Stimulated activated CD4-positive, alpha-beta T cell treated with anti-CD3 and anti-CD28 coated beads, Interleukin-15, amount 100 ng/mL, for 24 hours (primary cell): ENCODE measurements at regions not wholly inside any gene's neighbourhood (a gene's known extent, or its start where the extent isn't known, plus 50 kb on each side); places are given as distances from the start of the nearest gene placed in this dataset.
"Not testable (repeated sequence)": the region's sequence is repeated elsewhere in the genome, so short reads cannot be mapped to it uniquely, and the experiment has no call there.

Experiments
- DNase-seq: peaks from one replicate; pipeline ENCODE4 v3.0.0-alpha.2; 2020

DNA sequence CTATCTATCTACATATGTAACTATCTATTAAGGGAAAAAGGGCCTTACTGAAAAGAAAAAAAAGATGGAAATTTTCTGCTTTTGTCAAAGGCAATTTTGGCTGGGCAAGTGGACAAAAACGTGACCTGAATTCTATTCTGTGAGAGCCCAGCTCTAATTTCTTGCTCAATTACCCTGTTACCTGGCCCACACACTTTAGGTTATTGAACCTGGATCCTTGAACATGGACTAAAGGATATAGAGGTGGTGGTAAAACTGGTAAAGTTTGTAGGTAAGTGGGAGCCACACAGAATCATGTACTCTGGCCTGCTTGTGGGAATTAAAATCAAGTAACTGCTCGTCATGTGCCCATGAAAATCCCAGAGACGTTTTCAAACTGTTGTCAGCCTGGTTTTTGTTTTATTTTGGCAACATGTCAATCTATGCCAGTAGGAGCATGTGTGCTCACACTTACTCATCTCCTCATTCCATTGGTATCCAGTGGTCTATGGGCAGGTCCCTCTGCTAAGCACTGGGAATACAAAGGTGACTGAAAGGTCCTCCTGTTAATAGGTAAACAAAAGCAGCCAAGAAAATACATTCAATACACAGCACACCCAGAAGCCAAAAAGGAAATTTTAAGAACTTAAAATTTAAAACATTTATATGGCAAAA, 113.7 kb upstream of the WARS2 start:
- no peak for DNase-seq

DNA sequence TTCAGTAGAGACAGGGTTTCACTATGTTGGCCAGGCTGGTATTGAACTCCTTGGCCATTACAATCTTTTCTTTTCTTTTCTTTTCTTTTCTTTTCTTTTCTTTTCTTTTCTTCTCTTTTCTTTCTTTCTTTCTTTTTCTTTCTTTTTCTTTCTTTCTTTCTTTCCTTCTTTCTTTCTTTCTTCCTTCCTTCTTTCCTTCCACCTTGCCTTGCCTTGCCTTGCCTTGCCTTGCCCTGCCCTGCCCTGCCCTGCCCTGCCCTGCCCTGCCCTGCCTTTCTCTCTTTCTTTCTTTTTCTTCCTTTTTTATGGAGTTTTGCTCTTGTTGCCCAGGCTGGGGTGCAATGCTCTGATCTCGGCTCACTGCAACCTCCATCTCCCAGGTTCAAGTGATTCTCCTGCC, 112.5 kb upstream of the HAO2 start:
- not testable (repeated sequence) for DNase-seq

DNA sequence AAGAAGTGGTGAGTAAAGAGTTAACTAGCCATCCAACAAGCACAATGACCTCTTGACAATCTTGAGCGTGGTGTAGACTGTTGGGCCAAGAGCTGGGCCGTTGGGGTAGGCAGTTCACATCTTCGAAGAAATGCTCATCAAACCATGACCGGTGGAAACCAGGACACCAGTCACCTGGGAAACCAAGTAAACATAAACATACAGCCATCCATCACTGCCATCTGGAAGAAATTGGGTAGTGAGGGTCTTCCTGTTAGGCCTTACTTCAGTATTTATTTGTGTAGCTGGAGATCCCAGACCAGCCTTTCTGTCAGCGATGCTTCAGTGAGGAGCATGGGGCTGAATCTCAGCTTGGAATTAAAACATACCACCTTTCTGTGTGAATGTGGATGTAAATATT, 108.1 kb upstream of the HAO2 start:
- no peak for DNase-seq

DNA sequence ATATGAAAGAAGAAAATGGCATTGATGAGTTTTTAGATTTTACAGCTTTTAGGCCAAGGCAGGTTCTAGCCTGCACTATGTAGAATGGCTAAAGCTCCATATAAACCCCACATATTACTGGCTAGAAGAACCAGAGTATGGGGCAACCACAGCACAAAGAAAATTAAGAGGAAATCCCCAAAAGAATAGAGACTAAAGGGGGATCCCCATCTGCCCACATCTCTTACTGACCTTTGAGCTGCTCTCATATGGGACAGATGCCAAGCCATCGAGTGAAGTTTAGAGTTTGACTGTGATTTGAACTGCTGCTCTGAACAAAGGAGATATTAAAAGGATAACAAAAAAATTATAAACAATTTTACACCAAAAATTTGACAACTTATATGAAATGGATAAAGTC, 102.2 kb upstream of the HAO2 start:
- no peak for DNase-seq

DNA sequence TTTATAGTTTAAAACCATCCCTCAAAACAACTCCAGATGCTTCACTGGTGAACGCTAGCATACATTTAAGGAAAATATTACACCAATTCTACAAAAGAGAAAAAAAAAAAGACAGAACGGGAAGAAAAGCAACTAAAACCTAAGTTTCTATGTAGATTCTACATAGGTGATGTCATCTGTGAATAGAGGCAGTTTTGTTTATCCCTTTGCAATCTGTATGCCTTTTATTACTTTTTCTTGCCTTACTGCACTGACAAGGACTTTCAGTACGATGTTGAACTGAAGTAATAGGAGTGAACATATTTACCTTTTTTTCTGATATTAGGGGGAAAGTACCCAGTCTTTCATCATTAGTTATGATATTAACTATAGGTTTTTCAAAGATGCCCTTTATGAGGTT, 101.7 kb upstream of the HAO2 start:
- DNase-seq: no peak

DNA sequence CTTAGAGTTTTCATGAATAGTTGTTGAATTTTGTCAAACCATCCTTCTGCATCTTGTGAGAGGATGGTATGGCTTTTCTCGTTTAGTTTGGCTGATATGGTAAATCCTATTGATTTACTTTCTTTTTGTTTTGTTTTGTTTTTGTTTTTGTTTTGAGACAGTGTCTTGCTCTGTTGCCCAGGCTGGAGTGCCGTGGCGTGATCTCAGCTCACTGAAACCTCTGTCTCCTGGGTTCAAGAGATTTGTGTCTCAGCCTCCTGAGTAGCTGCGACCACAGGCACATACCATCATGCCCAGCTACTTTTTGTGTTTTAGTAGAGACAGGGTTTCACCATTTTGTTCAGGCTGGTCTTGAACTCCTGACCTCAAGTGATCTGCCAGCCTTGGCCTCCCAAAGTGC, 101.3 kb upstream of the HAO2 start:
- DNase-seq: not testable (repeated sequence)

DNA sequence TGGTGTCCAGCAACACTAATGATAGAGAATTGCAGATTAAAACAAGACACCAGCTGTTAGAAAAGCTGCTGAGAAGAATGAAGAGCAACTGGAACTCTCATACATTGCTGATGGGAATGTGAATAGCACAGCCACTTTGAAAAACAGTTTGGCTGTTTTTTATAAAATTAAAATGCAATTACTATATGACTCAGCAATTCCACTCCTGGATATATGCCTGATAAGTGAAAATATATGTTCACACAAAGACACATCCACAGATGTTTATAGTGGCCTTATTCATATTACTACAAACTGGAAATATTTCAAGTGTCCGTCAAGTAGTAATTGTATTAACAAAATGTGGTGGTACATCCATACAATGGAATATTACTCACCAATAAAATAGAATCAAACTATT, 99.7 kb upstream of the HAO2 start:
- no peak for DNase-seq

DNA sequence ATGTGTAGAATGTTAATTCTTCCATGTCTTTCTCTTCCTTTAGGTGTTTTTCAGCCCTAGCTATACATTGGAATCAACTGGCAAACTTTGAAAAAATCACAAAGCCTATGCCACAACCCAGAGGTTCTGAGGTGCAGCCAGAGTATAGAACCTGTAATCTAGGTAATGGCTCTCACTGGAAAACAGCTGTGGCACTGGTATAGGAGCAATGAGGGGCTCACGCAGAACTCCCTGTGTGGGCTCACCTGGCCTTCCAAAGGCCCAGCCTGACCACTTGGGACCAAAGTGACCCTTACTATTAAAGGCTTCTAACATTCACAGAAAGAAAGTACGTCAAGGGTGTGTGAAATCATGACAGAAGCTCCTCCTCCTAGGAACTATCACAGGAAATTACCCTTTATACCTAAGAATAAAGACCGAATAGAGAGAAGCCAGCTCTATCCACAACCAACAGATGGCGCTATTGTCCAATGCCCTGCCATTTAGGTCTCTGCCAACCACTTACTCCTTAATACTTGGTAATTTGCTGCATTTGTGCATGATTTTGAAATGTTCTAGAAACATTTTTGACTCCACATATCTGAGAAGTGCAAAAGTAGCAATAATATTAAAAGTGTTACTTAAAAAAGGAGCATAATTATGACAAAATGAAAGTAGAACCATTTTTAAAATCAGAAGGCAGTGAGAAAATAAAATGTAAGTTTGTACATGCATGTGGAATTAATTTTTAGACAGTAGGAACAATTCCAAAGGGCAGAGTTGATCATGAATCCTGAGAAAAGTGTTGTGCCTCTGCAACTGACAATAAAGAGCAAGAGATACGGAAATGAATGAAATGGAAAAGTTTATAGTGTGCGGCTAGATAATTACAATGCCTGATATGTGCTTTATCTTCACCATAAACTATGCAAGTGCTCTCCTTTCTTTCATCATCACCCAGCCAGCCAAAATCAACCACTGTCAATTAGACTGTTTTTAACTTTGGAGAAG, 93.1 kb upstream of the HAO2 start:
- DNase-seq: peak; percentile 54

DNA sequence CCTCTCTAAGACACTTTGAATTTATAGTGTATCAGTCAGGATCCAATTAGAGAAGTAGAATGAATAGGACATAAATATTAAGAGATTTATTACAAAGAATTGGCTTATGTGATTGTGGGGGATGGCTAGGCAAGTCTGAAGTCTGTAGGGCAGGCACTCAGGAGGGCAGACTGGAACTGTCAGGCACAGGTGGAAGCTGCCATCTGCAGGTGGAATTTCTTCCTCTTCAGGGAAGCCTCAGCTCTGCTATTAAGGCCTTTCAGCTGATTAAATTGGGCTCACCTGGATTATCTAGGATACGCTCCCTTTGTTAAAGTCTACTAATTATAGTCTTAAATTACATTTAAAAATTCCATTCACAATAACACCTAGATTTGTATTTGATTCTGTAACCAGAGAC, 92.0 kb upstream of the HAO2 start:
- no peak for DNase-seq

DNA sequence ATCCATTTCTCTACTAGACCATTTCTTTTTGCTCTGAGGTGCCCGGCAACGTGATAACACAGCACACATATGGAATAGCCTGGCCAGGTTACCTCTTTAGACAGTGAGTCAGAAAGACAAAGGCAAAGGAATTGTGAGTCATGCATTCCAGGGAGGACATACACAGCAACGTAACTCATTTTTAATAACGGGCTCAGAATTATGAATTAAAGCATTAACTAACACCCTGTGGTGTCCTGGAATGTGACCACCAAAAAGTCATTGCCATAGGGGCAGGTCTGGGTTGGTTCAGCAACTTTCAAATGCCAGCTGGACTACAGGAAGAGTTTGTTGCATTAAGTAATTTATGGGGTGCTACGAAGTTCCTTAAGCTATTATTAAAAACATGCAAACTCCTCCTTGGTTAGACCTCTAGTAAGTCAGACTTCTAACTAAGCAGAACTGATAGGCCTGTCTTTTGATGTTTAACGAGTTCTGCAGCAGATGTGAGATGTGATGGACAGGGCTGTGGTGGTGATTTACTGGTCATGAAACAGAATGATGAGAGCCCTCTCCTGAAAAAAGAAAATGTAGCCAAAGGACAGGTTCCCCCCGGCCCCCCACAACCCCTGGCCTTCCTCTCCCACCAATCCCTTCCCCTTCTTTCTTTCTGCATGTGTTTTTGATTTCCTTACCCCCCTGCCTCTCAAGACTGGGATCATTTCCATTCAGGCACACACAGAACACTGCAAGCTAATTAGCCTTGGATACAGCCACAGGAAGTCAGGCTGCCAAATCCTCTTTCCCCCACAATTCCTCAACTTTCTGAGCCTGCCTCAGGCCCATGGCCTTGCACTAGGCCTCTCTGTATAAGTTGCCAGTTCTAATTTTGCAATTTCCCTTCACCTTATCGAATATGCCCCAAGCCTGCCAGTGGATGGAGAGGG, 88.9 kb upstream of the HAO2 start:
- DNase-seq: no peak

DNA sequence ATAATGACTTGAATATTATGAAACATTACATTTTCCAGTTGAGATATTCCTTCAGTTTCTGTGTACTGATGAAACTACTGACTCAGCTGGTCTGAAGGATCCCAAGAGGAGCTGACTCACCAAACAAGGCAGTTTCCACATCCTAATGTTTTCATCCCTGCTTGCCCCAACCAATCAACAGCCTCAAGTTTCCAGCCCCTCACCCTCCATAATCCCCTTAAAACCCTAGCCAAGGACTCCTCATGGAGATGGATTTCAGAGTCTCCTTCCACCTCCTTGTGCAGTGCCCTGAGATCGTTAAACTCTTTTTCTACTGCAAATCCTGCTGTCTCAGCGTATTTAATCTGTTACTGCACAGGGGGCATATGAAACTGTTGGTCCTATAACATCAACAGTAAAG, 83.1 kb upstream of the HAO2 start:
- DNase-seq: no peak

DNA sequence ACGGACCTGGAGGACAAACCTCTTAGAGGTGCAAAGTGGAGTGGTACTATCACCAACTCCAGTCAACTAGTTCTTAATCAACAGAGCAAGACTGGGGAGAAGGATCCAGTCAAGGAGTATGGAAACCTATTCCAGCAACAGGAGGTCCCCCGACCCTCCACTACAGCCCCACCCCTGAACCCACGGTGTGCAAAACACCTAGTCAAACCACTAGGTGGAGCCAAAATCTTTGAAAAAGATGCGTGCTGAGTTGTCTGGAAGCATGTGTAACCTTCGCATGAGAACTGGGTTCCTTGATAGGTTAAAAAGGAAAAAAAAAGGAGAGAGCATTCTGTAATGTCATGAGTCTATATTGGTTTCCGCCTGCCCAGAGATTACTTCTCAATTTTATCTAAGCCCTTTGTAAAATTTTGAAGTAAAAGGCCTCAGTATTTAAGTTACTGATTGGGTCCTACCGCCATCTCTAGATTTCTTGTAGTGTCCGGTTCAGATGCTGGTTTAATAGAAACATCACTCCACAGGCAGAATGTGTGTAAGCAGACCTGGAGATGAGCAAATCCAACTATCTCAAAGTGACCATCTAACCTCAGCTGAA, 81.9 kb upstream of the HAO2 start:
- DNase-seq: peak; percentile 28

DNA sequence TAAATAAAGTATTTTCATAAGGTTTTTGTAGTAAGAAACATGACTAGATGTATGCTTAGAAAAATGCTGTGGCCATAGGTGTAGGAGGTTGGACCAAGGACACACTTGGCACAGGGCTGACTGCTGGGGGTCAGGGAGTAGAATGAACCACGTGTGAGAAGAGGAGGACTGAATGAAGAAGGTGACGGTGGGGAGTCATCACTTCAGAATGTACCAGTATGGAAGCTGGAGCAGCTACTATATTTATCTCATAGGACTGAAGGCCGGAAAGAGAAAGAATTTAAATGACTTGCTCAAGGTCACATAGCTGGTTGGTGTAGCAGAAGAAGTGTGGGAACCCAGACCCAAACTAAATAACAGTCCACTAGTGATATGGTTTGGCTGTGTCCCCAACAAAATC, 79.8 kb upstream of the HAO2 start:
- DNase-seq: no peak

DNA sequence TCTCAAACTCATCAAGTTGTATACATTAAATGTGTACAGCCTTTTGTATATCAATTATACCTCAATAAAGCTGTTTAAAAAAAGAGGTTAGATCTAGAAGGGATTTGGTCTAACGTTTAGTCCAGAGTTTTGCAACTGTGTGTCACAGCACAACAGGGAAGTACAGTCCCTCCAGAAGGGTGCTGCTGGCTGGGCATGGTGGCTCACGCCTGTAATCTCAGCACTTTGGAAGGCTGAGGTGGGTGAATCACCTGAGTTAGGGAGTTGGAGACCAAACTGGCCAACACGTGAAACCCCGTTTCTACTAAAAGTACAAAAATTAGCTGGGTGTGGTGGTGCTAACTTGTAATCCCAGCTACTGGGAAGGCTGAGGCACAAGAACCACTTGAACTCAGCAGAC, 78.3 kb upstream of the HAO2 start:
- DNase-seq: no peak

DNA sequence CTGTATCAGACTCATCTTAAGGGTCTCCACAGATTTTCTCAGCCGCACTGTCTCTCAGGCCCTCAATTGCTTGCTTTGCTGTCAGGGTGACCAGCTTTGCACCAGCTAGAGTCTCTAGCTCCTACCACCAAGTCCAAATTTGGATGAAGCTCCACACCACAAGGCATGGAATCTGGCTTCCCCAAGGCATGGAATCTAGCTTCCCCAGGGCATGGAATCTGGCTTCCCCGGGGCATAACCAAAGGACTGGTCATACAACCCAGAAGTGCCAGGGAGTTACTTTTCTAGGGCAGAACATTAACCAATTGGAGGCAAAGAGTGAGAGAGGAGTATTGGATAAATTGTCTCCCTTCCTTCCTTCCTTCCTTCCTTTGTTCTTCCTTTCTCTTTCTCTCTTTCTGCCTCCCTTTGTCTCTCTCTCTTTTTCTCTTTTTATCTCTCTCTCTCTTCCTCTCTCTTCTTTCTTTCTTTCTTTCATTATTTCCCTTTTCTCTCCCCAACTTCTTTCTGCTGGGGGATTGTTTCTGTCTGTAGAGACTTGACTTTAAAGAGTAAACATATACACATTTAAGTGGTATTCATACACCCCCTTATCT, 76.9 kb upstream of the HAO2 start:
- DNase-seq: no peak

DNA sequence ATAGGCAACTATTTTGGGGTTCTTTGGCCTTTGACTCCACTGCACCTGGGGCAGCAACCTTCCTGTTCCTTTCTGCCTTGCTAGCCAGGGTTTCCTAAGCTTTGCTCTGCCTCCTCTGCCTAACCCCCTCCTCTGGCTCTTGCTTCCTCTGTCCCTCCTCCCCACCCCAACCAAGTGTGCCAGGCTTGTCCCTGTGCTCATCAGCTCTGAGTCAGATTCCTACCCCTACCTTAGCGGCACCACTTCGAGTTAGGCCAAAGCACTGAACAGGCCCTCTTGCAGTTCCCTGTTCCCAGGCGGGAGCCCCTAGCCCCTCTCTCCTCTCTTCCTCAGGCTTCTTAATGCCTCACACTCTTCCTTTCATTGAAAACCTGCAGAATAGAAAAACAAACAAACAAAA, 74.8 kb upstream of the HAO2 start:
- no peak for DNase-seq

DNA sequence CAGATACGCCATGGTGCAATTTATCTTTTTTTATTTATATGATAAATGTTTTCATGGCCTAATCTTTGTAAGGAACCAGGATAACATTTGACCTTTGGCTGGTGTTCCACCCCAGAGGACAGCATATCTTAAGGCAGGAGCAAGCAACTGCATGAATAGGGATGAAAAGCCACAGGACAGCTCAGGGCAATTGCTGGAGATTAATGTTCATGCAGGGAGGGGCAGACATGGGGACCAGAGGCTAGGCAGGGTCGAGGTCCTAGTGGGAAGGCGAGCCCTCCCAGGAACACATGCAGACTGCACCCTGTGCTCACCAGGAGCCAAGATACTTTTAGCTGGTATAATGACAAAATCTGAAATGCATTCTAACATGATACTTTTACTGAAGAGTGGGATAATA, 74.4 kb upstream of the HAO2 start:
- DNase-seq: no peak

DNA sequence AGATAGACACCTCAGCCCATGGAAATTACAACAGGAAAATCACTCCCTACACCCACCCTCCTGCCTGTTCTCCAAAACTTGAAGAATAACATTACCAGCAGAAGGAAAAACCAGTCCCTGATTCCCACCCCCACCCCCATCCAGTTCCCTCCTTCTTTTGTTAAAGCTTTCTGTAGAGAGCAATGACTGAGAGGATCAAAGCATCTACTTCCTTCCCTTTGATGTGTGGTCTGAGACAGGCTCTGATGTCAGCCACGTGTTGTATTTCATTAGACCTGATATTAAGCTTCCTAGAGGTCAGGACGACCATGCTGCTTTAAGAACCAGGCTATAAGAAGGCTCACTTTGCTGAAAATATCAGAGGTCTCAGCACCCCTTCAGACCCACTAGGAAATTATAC, 73.9 kb upstream of the HAO2 start:
- DNase-seq: no peak

DNA sequence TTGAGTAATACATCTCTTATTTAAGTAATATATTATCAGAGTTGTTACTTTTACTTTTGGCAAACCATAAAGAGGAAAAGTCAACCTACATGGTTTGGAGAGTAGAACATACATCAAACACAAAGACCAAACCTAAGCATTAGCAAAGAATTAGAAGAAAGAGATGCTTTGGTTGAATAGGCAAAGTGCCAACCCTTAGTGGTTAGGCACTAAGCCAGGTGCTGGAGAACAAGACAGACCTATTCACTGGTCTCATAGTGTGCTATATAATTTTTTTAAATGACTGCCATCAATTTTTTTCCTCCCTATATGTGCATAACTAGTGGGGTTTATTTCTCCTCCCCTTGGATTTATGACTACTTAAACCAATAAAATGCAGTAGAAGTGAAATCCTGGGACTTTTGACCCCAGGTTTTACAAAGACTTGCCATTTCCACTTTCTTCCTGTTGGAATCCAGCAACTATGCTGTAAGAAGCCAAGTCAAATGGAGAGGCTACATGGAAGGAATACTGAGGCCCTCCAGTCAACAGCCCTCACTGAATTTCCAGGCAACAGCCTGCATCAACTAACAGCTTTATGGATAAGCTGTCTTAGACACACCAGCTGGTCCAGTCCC, 69.8 kb upstream of the HAO2 start:
- no peak for DNase-seq

DNA sequence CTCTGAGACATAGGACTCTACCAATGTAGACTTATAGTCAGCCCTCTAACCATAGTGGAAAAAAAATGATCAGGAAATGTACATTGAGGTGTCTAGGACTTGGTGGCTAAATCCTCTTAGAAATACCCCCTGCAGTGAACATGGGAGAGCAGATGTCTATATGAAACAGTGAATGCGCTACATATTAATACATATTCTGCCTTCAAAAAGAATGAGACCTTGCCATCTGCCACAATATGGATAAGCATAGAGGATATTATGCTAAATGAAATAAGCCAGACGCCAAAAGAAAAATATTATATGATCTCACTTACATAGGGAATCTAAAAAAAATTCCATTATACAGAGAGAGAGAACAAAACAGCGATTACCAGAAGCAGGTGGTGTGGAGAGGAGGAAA, 66.6 kb upstream of the HAO2 start:
- no peak for DNase-seq

DNA sequence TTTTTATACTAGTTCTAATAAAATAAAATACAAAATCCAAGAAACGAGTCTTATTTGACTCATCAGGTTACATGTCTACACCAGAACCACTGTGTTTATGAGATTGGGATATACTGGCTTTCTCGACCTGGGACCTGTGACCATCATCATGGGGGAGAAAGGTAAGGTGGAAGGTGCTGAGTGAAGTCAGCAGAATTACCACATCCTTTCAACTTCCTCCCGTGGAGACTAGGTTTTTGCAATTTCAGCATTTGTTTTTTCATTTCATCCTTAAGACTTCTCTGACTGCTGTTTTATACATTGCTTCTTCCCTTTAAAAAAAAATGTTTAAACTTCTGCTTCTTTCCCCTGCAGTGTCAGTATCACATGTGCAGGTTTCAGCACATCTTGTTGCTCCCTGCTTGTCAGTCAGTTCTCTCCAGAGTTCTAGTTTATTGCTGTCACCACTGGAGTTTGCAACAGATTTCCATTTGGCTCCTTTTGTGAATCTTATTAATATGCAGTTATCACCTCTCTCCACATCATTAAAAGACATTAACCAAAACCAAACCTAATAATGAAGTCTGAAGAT, 60.4 kb upstream of the HAO2 start:
- no peak for DNase-seq

DNA sequence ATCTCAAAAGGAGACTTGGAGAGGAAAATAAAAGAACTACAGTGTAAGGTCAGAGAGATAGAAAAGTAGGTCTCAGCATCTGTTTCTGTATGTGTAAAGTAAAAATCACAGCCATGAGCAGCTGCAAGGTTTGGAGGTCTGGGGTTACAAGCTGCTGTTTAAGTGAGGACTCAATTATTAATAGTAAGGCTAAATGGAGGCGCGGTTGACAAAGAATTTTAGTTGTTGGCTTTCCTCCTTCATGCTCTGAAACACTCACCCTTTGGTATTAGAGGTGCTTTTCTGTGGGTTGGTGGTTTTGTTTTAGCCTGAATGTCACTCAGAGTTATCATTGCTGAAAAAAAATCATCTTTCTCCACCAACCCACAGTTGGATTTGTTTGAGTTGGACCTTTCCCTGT, 59.8 kb upstream of the HAO2 start:
- no peak for DNase-seq
